ENCODE measurements at regions not wholly inside any gene's neighbourhood (a gene's known extent, or its start where the extent isn't known, plus 50 kb on each side); places are given as distances from the start of the nearest gene placed in this dataset.

- no peak for DNase-seq (ENCODE audit: low read depth)
Measured at GRCh38 chr20:50301165-50301564, 110.5 kb downstream of the CEBPB start.

GRCh38 chr20:50301712-50302111, 111.1 kb downstream of the CEBPB start:
- DNase-seq (ENCODE audit: low read depth): no peak

DNA sequence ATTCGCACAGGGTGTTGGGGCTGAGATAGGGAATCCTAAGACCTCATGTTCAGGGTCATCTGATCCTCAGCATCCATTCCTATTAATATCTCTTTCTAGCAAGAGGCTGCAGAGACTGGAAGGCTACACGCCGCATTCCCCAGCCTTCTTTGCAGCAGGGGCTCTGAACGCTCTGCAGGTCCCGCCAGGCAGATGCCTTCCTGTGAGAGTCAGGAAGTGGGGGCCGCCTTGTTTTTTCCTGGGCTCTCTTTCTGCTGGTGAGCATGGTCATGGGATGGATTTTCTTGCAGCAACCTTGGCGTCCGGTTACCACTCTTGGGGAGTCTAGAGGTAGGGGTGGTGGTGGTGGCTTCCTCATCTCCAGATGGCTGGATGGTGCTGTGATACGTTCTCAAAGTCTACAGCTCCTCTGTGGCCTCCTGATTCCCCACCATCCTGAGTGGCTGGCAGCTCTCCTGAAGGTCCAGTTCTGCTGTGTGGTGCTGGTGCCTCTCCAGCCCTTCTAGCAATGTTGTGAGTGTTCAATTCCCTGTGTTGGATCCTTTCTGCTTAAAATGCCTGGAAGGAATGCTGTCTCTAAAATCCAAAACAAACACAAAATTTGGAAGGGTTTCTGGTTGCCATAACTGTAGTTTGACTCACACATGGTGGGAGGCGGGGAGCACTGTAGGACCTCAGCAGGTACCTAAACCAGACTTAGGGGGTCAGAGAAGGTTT, 111.9 kb downstream of the CEBPB start:
- no peak for DNase-seq (ENCODE audit: low read depth)

DNA sequence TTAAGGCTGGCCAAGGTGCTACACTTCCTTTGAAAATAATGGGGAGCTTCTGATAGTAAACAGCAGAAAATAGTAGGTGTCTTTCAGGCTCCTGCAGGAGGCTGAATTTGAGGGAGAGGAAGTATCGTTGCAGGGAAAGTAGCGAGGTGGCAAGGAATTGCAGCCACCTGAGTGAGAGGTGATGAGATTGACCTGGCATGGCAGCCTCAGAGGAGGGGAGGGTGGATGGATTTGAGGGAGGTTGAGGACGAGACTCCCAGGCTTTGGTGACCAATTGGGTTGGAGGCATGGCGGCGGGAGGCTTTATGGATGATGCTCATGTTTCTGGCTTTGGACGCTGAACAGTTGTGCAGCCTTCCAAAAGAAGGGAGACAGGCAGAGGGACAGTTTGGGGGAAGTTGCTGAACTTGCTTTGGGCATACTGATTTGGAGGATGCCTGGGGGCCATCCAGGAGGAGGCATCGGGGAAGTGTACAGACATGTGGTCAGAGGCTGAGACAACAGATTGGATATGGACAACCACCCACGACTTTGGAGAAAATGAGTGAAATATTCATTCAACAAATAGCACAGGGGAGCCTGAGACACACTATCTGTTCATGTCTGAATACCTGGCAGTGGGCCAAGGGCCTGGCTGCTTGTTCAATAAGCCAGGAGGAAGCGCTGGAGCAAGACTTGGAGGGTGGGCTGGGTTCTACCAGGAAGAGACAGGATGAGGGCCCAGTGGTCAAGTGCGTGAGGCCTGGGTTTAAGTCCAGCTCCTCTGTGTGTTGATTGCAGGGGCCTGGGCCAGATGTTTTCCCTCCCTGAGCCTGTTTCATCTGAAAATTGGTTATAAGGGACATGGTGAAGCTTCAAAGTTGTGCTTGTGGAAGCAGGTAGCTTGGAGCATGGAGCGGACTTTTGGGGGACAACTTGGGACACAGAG, 113.2 kb downstream of the CEBPB start:
- DNase-seq (ENCODE audit: low read depth): peak; percentile 85

DNA sequence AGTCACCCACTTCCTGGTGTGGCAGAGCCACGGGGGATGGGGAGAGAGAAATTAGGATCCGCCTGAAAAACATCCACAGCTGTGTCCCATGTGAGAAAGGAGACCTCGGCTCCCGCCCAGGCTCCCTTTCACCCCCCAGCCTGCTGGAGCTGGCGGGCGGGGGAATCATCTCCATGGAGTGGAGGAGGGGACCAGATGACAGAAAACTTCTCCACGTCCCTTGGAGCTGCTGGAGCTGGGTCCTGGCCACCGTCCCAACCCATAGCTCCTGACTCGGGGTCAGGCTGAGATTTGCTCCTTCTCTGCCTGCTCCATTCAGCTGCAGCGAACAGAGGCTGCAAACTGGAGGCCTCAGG, 113.8 kb downstream of the CEBPB start:
- DNase-seq (ENCODE audit: low read depth): no peak

GRCh38 chr20:50304923-50305635, 114.4 kb downstream of the CEBPB start:
- peak; percentile 94 for DNase-seq (ENCODE audit: low read depth)

- peak; percentile 26 for DNase-seq (ENCODE audit: low read depth)
Measured at GRCh38 chr20:50305636-50306477, 115.2 kb downstream of the CEBPB start.

DNA sequence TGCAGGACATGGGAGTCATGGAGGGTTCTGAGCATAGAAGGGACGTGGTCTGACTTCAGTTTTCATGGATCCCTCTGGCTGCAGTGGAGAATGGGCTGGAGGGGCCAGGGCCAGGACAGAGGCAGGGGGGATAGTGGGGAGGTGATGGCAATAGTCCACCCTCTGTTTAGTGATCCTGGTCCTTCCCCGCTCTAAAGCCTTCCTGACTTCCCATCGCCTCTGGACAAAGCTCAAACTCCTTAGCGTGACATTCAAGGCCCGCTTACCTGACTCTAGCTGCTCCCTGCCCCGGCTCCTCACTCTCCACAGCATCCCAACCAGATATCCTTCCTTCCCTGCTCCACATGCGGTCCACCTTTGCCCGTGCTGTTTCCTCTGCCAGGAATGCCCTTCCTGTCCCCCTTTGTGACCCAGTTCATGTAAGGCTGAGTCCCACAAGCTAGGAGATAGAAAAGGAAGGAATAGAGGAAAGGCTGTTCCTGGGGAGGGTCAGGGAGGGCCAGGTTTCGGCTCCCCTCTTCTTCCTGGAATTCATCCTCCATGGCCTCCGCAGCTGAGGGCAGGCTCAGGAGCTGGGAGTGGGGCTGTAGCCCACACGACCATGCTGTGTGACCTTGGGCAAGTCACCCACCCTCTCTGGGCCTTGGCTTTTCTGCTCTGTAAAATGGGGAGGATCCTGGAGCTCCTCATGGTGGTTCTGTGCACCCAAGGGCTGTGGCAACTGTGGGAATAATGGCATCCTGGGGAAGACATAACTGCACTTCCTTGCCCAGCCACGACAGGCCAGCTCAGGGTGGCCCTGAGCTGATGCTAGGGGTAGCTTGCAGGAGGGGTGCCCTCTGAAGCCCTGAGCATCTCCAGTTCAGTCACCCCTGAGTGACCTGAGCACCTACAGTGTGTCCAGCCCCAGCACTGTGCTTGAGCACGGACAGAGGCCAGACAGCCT, 116.1 kb downstream of the CEBPB start:
- DNase-seq (ENCODE audit: low read depth): no peak

GRCh38 chr20:50308166-50308512, 117.5 kb downstream of the CEBPB start:
- no peak for DNase-seq (ENCODE audit: low read depth)

- peak; percentile 99 for DNase-seq (ENCODE audit: low read depth)
Measured at GRCh38 chr20:50308513-50309279, 118.1 kb downstream of the CEBPB start.

DNA sequence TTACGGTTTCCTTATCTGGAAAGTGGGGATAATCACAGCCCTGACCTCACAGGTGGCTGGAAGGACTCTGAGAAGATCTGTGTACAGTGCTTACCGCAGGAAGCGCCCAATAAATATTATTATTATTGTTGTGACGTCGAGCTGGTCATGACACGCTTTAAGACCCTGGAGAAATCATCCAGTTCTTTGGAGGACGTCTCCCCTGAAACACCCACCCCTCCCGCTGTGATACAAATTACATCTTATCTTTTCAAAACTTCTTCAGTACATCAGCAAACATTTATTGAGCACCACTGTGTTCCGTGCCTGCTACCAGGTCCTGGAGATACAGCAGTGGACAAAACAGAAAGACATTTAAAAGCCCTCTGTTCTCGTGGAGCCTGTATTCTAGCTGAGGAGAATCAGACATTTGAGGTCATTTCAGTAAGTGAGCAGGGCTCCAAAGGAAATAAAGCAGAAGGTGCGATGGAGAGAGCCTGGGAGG, 118.7 kb downstream of the CEBPB start:
- DNase-seq (ENCODE audit: low read depth): peak; percentile 77

- no peak for DNase-seq (ENCODE audit: low read depth)
Measured at GRCh38 chr20:50309764-50310672, 119.4 kb downstream of the CEBPB start.

- no peak for DNase-seq (ENCODE audit: low read depth)
Measured at GRCh38 chr20:50310673-50311051, 120.0 kb downstream of the CEBPB start.

DNA sequence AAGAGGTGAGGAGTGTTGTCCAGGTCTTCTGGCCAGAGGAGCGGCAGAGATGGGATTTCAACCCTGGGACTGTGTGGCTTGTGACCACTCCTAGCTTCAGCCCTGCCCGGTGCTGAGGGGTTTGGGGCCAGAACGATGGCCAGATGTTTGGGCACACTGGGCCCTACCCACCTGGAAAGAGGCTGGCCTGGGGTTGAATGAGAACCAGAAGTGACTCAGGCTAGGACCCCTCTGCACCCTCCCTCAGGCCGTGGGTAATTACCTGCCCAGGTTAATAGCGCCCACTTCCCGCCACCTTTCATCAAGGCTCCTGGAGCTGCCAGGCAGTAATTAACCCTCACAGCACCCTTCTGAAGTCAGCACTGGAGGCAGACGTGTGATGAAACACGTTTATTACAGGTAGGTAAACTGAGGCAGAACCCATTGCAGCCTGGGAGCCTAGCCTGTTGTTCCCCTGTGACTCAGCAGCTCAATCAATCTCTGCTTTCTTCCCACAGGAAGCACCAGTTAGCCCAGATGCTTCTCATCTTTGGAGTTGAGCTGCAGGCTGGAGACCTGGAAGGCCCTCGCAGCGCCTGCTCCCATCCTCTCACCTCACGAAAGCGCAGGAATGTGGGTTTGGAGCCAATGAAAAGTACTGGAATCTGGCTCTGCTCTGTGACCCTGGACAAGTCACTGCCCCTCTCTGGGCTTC, 120.8 kb downstream of the CEBPB start:
- no peak for DNase-seq (ENCODE audit: low read depth)

DNA sequence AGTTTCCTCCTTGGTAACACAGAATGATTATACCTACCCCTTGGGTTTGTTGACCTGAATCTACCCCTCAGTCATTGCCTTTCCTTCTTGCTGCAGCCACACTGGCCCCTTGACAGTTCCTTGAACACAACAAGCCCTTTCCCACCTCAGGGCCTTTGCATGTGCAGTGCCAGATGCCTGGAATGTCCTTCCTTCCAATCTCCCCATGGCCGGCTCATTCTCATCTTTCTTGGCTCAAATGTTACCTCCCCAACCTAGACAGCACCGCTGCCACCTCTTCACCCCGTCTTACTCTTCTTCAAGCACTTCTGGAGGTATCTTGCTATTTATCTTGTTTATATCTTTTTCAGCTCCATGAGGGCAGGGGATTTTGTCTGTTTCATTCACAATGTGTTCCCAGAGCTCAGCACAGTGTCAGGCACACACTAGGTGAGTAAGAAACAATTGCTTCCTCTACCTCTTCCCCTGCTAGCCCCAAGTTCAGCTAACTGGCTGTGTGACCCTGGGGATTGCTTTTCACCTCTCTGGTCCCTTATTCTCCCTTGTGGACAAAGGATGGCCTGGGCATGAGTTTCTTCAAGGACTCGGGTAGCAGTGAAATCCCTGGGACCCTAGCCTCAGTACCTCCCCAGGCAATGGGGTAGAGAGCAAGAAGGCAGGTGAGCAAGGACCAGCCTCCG, 121.5 kb downstream of the CEBPB start:
- no peak for DNase-seq (ENCODE audit: low read depth)

DNA sequence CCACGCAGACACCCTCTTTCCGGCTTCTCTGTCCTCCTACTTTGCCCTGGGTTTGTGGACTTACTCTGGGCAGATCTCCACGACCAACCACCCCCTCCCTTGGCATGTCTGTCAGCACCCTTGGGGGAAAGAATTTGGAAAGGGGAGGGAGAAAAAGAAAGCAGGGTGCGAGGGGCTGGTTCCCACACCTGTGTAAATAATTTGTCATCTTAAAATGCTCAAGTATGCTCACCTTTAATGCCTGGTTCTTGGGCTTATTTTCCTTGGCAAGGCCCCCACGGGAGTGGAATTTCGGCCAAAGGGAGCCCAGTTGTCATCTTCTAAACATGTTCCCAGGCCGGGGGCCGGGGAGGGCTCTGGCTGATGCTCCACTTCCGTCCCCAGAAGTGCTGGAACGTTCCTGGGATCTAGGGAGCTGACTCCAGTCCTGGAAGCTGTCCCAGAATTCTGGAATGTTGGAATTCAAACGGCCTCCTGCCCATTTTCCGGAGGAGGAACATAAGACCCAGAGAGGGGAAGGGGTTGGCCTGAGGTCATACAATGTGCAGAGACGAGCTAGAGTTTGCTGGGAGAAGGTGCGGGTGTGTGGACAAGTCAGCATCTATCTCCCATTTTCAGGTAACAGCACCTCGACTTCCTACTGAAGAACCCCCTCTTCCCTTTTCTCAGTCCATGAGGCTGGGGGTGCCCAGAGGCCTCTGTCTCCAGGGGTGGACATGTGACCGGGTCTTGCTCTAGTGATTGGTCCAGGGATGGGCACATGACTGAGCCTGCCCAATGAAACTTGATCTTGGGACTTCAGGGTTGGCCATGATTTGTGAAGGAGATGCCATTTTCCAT, 122.3 kb downstream of the CEBPB start:
- DNase-seq (ENCODE audit: low read depth): peak; percentile 43

DNA sequence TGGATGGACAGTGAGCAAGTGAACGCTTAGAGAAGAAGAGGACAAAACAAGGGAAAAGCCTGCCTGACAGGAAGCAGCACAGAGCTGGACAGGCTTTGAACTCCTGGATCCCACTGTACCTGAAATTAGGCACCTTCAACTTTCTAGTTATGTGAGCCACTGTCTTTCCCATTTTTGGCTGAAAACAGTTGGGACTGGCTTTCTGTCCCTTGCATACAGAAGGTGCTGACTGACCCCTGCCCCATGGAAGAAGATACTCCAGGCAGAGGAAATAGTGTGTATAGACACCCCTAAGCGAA, 122.8 kb downstream of the CEBPB start:
- no peak for DNase-seq (ENCODE audit: low read depth)
